Ishikawa (cell line): ENCODE measurements at regions not wholly inside any gene's neighbourhood (a gene's known extent, or its start where the extent isn't known, plus 50 kb on each side); places are given as distances from the start of the nearest gene placed in this dataset.

ENCODE experiments used
- RAD21 ChIP-seq: IDR thresholded peaks from 2 replicates; pipeline ENCODE4 v1.6.1; 2012; ENCODE audit warnings: low read depth
- TAF1 ChIP-seq: IDR thresholded peaks from 2 replicates; pipeline ENCODE4 v1.6.1; 2012; ENCODE audit warnings: low read depth, mild to moderate bottlenecking
- TF ChIP-seq, protein P1 (sequence below): IDR thresholded peaks from 2 replicates; pipeline ENCODE4 v1.6.1; 2012

DNA sequence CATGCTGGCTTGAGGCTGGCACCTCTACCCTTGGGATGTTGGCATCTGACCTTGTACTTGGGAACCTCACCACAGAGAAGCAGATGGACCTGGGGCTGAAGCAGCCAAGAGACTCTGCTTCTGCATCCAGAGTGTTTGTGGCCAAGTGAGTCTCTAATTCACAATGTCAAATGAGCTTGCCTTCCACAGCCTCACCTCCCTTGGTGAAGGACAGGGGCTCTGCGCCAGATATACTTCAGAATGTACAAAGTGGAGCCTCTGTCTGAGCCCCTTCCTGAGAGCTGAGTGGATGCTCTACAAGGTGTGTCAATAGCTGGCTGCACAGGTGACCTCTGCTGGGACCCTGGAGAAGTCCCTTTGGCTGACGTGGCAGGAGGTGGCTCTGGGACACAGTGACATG, 508.9 kb downstream of the CDH26 start:
- TF ChIP-seq, protein P1, sequence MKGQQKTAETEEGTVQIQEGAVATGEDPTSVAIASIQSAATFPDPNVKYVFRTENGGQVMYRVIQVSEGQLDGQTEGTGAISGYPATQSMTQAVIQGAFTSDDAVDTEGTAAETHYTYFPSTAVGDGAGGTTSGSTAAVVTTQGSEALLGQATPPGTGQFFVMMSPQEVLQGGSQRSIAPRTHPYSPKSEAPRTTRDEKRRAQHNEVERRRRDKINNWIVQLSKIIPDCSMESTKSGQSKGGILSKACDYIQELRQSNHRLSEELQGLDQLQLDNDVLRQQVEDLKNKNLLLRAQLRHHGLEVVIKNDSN, result no peak
- TF ChIP-seq TAF1 (no peak), RAD21 (no peak)
